RPMI8226 (cell line): ENCODE measurements at regions not wholly inside any gene's neighbourhood (a gene's known extent, or its start where the extent isn't known, plus 50 kb on each side); places are given as distances from the start of the nearest gene placed in this dataset.
"Not testable (repeated sequence)": the region's sequence is repeated elsewhere in the genome, so short reads cannot be mapped to it uniquely, and the experiment has no call there.

ENCODE experiments used
- DNase-seq: peaks from one replicate; pipeline ENCODE4 v3.0.0-alpha.2; 2015

DNA sequence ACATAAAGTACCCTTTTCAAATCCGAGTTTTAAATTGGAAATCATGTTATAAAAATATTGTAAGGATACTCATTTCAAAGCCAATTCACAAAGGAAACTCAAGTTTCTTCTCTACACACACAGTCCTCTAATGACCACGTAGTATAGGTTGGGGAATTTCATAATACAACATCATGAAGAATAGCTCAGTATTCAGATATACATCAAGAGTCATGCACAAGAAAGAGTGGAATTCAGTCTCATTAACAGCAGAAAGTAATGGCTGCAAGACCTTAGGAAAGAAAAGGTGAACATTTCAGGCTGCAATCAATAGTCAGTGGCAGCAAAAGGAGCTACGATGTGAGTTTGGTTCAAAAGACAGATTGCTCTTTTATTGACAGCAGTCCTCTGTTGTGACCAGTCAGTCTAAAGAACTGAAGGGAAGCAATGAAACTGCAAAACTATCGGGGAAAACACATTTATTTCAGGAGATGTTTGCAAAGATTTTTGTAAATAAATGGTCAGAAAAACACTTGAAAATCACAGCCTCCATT lies 317.2 kb downstream of the IPMK start:
- DNase-seq, result no peak

DNA sequence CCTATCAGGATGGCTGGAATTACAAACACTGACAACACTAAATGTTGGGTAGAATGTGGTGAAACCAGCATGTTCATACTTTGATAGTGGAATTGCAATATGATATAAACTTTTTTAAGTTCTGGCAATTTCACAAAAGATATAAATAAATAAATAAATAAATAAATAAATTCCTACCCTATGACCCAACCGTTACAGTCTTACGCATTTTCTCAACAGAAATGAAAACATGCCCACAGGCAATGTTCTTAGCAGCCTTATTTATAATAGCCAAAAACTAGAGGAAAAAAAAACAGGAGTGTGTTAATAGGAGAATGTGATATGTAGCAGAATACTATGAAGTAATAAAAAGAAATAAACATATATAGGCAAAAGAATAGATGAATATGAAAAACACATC lies 318.9 kb downstream of the IPMK start:
- DNase-seq, result no peak

DNA sequence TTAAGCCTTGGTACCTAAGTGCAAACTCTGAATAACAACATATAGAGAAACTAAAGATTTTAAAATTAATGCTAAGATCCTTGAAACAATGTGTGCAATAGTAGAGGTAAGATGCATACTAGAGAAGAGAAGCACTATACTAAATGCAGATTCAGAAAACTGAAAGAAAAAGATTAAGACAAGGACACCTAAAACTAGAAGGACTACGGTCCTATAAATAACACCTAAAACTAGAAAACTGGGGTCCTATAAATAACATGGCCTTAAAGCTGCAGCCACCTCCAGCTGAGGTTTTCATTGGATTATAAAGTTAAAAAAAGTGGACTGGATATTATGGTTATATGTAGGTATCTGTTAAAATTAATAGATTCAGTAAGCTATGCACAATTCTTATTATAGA lies 320.9 kb downstream of the IPMK start:
- no peak for DNase-seq

DNA sequence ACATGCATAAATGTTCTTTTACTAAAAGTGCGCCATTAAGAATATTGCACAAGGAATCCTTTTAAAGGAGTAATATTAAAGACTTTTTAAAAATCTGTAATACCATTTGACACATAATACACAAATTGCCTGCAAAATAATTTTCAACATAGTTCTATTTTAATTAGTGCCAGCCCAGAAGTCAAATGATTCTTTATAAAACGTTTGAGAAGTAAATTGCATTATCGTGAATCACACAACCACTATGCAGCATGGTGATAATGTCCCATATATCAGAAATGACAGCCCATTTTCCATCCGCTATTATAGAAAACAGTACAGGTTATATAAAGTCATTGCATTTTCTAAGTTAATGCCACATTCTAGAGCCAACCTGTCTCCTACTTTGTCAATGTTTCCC lies 324.0 kb downstream of the IPMK start:
- DNase-seq, result no peak

DNA sequence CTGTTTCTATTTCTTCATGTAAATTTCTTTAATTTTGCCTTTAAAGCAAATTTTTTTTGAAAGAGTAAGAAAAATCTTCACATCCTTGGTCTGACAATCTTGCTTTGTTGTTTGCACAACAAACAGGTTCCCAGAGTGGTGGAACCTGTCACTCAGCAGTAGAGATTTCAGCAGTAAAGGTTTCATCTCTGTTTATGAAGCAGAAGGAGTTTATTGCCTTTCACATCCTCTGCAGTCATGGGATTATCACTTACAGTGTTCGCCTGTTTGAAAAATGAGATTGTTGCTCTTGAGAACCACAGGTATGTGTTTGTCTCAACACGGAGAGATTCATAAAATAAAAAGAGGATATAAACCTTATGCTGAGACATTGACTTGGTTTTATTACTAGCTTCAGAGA lies 342.6 kb downstream of the IPMK start:
- no peak for DNase-seq

DNA sequence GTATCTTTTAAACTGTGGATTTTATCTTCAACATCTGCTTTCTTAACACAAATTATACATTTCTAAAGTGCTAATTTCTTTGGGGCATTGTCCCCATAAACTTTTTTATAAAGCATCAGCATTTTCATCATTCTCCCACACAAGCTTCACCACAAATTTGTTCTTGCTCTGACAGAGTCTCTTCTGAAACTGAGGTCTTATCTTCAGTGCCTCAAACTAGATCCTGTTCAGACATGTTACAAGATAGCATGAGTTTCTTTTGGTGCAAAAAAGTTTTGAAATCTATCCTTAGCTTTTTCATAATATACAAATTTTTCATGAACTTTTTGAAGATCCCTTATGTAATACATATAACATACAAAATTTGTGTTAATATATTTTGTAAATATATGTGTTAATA lies 346.6 kb downstream of the IPMK start:
- DNase-seq, result no peak

DNA sequence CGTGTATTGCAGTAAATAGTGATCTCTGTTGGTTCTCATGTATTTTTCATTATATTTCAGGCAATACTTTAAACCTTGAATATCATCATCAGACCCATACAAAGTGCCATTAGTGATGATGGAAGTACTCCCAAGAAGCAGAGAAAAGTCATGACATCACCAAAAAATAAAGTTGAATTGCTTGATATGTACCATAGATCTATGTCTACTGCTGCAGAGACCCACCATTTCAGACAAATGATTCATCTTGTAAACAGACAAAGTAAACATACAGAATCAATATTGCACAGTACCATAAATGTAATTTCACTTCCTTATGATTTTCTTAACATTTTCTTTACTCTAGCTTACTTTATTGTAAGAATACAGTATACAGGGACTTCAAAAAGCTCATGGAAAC lies 347.8 kb downstream of the IPMK start:
- DNase-seq, result no peak

DNA sequence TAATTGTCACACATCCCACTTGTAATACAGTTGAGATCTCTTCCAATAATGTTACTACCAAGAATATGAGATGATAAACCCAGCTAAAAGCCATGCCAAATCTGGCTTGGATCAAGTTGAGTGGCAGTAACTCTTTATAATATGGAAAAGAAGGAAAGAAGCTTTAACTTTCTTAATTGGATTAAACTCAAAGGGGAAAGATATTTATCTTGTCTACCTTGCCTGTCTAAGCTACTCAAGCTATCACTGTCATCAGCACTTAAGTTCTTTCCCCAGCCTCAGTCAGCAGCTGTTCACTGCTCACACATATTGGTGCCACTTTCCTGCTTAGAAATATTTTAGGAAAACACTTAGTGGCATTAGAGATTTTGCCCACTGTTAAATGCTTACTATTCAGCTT lies 350.7 kb downstream of the IPMK start:
- no peak for DNase-seq

DNA sequence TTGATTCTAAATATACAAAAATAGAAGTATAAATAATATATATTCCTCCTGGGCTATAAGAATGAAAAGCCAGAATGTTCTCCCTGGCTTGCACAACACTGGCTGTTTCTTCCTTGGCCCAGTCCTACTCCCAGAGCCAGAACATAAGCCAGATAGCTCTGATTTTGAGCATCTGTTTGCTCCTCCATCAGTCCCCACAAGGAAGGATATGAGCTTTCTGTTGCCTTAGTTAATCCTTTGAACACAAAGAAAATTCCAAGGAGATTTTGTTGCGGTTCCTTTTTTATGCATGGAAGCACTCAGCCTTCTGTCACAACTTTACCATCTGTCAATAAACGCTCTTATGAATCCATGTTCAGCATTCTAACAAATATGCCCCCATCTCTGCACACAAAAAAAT lies 361.8 kb downstream of the IPMK start:
- no peak for DNase-seq

DNA sequence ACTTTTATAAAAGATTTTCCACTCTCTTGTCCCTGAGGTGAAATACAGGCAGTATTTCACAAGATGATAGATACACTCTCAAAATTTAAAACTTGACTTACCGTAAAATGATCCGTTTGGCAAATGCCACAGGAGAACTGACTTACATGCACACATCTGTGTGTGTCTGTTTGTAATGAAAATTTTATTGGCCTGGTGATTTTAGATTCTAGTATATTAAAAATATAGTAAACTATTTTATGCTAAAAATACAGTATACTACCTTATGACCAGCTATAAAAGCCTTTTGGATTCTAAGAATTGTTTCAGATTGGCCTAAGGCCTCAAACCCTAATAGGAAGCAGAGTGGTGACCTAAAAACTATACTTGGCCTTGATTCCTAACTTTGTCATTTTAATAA lies 362.7 kb downstream of the IPMK start:
- DNase-seq, result no peak

DNA sequence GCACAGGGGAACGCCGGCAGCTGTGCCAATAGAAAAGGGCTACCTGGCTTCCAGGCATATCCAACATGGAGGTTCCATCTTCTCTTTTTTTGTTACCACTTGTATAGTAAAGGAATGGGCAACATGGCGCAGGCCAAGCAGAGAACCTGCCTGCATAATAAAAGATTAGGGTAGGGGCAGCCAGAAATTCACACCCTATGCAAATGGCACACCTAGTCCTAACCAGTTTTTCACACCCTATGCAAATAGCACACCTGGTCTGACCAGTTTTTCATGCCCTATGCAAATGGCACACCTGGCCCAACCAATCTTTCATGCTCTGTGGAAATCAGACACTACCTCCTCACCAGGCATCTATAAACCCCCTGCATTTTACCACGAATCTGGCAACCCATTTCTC lies 369.5 kb downstream of the IPMK start:
- no peak for DNase-seq

DNA sequence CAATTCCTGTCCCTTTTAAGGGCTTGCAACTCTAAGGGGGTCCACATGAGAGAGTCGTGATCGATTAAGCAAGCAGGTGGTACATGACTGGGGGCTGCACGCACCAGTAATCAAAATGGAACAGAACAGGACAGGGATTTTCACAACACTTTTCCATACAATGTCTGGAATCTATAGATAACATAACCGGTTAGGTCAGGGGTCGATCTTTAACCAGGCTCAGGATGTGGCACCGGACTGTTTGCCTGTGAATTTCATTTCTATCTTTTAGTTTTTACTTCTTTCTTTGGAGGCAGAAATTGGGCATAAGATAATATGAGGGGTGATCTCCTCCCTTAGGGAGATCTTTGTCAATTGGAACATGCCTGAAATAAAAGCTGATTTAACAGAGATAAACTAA lies 370.1 kb downstream of the IPMK start:
- DNase-seq, result no peak

DNA sequence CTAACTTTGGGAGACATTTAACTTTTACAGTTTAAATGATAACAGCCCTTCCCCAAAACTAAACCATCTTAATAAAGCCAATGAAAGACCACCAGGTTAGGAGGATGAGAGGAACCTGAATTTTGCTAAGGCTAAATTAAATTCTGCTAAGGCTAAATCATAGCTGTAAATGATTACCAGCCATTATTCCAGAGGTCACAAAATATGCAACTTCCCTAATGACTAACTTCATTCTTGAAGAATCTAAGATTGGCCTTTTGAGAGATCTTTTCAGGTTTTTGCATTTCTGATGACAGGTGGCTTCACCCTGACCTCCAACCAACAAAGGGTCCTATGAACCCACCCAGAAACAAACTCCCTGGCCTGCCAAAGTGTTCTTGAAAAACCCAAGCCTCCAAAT lies 373.3 kb downstream of the IPMK start:
- no peak for DNase-seq

DNA sequence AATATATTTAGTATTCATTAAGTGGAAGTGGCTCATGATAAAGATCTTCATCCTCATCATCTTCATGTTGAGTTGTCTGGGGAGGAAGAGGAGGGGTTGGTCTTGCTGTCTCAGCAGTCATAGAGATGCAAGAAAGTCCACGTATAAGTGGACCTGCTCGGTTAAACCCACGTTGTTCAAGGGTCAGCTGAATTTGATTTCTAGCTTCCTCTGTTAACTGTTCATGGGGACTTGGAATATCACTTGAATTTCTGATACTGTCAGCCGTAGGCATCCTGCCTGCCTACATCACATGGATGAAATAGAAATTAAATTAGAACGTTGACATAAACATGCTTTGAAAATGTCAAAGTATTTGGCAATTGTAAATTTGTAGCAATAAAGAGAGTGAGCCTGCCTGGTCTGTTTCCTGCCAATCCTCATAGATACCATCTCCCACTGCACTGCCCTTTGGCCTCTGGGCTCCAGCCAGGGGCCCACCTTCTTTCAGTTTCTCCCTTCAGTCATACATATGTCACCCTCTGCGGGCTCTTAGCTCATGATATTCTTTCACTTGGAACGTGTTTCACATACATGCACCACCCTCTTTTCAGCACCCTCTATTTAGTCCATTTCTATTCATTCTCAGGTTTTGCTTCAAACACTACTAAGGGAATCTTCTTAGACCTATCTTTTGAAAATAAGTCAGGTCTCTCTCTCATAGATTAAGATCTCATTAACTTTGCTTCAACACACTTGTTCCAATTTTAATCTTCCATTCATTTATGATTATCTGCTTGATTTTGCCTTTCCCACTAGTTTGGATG lies 376.3 kb downstream of the IPMK start:
- DNase-seq, result no peak

DNA sequence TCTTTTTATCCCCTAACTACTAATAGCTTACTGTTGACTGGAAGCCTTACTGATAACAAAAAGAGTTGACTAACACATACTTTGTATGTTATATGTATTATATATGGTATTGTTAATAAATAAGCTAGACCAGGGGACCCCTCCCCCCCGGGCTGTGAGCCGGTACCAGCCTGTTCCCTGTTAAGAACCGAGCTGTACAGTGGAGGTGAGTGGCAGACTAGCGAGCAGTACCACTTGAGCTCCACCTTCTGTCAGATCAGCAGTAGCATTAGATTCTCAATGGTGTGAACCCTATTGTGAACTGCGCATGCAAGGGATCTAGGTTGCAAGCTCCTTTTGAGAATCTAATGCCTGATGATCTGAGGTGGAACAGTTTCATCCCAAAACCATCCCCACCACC lies 377.0 kb downstream of the IPMK start:
- DNase-seq, result no peak

DNA sequence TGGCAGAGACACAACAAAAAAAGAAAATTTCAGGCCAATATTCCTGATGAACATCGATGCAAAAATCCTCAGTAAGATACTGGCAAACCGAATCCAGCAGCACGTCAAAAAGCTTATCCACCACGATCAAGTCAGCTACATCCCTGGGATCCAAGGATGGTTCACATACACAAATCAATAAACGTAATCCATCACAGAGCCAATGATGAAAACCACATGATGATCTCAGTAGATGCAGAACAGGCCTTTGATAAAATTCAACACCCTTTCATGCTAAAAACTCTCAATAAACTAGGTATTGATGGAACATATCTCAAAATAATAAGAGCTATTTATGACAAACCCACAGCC lies 382.1 kb downstream of the IPMK start:
- DNase-seq, result not testable (repeated sequence)

DNA sequence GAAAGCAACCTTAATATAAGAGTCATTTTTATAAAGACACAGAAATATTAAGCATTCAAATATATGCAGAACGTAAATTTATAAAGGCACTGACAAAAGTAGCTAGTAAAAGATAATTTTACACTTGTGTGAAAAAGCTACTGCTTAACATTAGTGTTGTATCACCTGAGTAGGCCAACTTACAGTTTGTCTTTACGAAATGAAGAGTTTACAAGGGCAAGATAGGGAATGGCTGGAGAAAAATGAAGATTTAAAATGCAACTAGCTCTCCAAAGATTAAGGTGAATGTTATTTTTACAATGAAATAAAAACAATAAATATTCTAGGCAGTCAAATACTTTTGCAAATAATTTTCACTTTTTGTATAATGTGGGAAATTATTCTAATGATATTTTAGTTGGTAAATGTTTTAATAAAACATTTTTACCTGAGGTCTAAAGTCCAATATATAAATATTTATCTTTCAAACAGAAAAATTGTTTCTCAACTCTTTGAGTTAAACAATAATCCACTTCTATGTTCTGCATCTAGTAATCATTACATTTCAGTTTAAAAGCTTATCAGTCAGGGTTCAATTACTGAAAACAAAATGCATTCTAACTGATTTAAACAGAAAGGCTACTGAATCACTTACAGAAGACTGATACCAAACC lies 382.6 kb downstream of the IPMK start:
- no peak for DNase-seq

DNA sequence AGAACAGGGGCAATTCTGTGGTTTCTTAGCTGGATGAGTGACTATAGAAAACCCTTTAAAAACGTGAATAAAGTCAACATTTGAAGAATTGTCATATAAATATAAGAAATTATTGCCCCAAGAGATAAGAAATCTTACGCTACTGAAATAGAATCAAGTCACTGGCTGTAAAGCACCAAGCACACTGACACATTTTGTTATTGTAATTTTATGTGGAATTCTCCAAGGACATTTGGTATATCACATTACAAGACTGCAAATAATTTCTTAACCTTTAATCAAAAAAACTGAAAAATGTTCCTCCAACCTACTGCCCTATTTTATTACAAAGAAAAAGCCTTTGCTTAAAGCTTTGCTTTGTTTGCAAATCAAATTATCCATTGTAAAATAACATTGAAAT lies 383.3 kb downstream of the IPMK start:
- no peak for DNase-seq

DNA sequence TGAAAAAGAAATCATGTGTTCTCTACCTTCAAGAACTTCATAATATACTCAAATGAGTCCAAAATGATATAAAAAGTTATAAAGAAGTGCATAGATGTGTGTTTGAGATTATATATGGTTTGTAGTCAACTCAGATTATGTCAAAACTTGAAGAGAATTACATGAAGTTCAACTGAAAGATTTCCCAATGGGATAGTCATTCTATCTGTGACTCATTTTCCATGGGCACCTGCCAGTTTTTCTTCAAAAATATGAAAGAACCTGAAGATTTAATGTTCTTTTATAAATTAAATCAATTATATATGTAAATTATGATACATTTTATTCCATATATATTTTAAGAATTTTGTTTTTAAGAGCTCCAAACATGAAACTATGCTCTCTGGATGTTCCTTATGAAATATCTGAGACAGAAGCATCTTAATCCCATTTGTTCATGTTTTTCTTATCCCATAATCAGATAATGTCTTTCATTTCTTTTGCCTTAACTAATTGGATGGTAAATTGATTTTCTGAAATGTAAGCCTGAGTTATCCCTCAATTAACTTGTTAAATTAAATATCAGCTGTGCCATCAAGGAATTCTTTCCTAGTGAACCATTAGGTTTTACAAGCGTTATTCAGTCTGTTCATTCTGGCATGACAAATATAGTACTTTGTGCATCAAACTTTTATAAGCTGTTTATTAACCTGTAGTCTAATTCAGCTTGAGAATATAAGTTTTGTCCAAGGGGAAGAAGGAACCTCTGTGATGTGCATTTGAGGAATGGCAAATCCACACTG lies 387.1 kb downstream of the IPMK start:
- DNase-seq, result no peak

DNA sequence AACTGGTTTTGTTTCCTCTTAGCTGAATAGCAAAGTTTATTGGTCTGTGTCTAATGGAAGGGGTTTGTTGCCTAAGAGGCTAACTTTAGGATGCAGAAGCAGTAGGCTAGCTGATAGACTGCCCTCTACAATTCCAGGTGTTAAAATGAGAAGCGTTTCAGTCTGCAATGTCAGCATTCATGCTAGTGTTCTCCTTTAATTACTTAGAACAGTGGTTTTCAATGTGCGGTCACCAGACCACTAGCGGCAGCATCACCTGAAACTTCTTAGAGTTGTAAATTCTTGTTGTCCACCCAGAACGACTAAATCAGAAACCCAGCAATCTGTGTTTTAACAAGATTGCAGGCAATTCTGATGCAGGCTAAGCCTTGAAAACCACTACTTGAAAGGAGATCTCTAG lies 392.9 kb downstream of the IPMK start:
- peak; percentile 23 for DNase-seq

DNA sequence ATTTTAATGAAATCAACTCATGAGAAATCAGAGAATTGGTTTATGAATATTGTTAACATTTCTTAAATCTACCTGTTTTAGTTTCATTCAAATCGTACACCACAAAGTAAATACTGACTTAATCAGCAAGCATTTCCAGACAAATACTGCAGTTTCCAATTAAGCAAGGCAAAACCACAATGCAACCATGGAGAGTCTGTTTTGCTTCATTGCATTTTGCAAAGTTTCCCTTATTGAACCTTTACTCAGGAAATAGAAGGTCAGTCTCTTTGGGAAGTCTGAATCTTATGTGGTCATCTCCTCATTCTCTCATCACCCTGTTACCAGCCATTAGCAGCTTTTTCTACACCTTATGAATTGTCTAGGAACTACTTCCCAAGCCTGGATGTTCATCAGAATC lies 400.5 kb downstream of the IPMK start:
- DNase-seq, result no peak

DNA sequence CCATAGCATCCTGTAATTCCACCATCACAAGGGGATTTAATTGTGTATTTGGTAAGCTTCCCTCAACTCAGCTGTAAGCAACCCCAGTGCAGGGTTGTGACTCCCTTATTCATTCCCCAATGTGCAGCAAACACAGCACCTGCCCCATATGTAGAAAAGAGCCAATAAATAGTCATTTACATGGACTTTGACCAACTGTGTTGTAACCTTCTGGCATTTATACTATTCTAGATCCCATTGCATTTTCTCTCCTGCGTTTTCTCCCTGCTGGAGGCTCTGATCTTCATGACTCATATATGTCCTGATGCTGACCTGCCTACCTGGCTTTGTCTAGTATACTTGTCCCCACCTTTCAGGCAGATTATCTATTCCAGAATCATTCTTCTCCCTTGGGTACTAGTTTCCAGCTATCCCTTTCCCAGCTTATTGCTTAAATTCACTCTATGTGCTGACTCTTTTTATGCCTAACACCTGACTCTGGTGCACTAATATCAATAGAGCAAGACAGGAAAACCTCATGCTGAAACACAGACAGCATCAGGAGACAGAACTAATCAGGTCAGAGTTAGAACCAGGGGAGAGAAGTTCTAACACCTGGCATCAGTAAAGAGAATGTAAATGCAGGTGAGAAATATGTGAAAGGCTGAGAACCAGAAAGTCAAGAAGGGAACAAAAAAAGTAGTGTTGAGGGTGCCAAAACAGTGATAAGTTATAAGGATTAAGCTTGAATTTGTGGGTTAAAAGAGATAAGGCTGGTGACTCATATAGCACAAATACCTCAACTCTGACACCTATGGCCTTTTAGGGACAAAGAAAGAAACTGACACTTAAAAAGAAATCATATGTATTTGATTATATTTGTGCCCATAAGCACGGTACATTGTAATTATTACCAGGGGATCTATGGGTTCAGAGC lies 402.7 kb downstream of the IPMK start:
- no peak for DNase-seq
